Dendritic cell treated with granulocyte-macrophage colony-stimulating factor and Interleukin-4, amounts not matched to agents 40 ng/mL and 50 ng/mL, for 4 days (primary cell): ENCODE measurements at regions not wholly inside any gene's neighbourhood (a gene's known extent, or its start where the extent isn't known, plus 50 kb on each side); places are given as distances from the start of the nearest gene placed in this dataset.
"Not testable (repeated sequence)": the region's sequence is repeated elsewhere in the genome, so short reads cannot be mapped to it uniquely, and the experiment has no call there.

Source experiments
- H3K27ac Mint-ChIP-seq: one replicate; pipeline ENCODE4 v1.8.0; 2022; ENCODE audit warnings: mild to moderate bottlenecking, mixed read lengths
- H3K27me3 Mint-ChIP-seq: one replicate; pipeline ENCODE4 v1.8.0; 2022; ENCODE audit warnings: mild to moderate bottlenecking, mixed read lengths
- H3K36me3 Mint-ChIP-seq: one replicate; pipeline ENCODE4 v1.8.0; 2022; ENCODE audit warnings: low read depth, mixed read lengths
- H3K4me1 Mint-ChIP-seq: one replicate; pipeline ENCODE4 v1.8.0; 2022; ENCODE audit warnings: low read depth, mixed read lengths
- H3K4me3 Mint-ChIP-seq: one replicate; pipeline ENCODE4 v1.8.0; 2022; ENCODE audit warnings: mild to moderate bottlenecking, moderate library complexity, mixed read lengths
- H3K9me3 Mint-ChIP-seq: one replicate; pipeline ENCODE4 v1.8.0; 2022; ENCODE audit warnings: mixed read lengths
- intact Hi-C: fragments of 100-400 bp; cut with micrococcal nuclease; formaldehyde crosslinking; loops from one replicate; pipeline ENCODE4 v1.15.0; 2022

- H3K36me3 Mint-ChIP-seq: no peaks in the 10 kb centered on the region
- no peaks in the 10 kb centered on the region for H3K4me1 Mint-ChIP-seq
- H3K9me3 Mint-ChIP-seq: peaks cover 52% of the 10 kb centered on the region
- no peak overlapping the region for H3K4me3 Mint-ChIP-seq
- no peaks in the 10 kb centered on the region for H3K27me3 Mint-ChIP-seq
- intact Hi-C loops: no loop called here
- no peak overlapping the region for H3K27ac Mint-ChIP-seq
Measured at GRCh38 chr13:70255406-70255991, 147.2 kb upstream of the KLHL1 start.

DNA sequence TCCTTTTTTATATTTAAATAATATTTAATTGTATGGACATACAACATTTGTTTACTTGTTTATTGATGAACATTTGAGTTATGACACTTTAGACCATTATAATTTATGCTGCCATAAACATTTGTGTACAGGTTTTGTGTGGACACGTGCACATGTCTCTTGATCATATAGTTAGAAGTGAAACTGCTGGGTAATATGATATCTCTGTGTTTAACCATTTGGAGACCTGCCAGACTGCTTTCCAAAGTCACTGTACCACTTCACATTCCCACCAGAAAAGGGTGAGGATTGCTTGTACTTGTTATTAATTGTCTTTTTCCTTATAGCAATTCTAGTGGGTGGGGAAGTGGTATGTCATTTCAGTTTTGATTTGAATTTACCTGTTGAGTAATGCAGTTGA, 145.6 kb upstream of the KLHL1 start:
- H3K27me3 Mint-ChIP-seq: no peaks in the 10 kb centered on the region
- H3K36me3 Mint-ChIP-seq: no peaks in the 10 kb centered on the region
- H3K9me3 Mint-ChIP-seq: peaks cover 56% of the 10 kb centered on the region
- no peaks in the 10 kb centered on the region for H3K4me1 Mint-ChIP-seq
- intact Hi-C loops: no loop called here
- no peak overlapping the region for H3K4me3 Mint-ChIP-seq
- no peak overlapping the region for H3K27ac Mint-ChIP-seq

DNA sequence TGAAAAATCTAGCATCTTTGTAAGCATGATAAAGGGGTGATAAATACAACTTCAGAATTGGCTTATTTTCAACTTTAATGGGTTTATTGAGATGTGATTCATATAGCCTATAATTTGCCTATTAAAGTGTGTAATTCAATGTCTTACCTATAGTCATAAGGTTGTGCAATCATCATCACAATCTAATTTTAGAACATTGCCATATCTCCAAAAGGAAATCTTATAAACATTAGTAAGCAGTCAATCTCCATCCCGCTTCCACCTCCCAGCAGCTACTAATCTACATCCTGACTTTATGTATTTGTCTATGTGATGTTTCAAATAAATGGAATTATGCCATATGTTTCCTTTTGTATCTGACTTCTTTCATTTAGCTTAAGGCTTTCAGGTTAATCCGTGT, 145.2 kb upstream of the KLHL1 start:
- H3K9me3 Mint-ChIP-seq: peaks cover 60% of the 10 kb centered on the region
- no peaks in the 10 kb centered on the region for H3K27me3 Mint-ChIP-seq
- intact Hi-C loops: no loop called here
- no peak overlapping the region for H3K27ac Mint-ChIP-seq
- no peaks in the 10 kb centered on the region for H3K36me3 Mint-ChIP-seq
- no peaks in the 10 kb centered on the region for H3K4me1 Mint-ChIP-seq
- no peak overlapping the region for H3K4me3 Mint-ChIP-seq

DNA sequence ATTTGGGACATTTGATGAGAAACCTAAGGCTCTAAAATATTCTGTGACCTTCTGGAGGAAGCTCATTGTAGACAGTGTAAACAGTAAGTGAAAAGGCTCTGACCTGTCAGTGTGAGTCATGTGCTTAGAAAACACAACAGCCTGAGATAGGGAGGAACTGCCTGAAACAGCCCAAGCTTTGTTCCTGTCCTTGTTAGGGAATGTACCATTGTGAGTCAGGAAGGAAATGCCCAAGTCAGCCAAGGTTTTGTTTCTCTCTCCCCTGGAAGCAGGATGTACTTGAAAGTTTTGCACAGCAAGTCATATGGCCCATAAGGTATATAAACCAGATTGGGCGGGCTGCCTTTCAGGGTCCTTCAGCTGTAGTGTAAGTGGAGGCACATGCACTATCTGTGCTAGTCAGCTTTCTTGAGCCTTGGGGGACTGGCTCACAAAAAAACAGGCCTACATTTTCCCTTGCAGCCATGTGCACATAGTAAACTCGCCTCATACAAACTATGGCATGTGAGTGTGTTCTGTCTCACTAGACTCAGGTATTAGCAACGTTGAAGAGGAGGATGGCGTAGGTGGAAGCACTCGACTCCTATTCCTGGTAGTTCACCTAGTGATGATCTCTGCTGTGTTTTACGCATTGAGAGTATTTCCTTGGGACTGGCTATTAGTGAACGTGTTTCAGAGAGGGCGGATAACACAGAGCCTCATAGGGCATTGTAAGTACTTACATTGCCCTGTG, 141.2 kb upstream of the KLHL1 start:
- no peaks in the 10 kb centered on the region for H3K36me3 Mint-ChIP-seq
- intact Hi-C loops: no loop called here
- H3K27me3 Mint-ChIP-seq: no peaks in the 10 kb centered on the region
- H3K4me1 Mint-ChIP-seq: no peaks in the 10 kb centered on the region
- H3K4me3 Mint-ChIP-seq: no peak overlapping the region
- H3K27ac Mint-ChIP-seq: no peak overlapping the region
- H3K9me3 Mint-ChIP-seq: peaks cover 39% of the 10 kb centered on the region

- peaks cover 36% of the 10 kb centered on the region for H3K9me3 Mint-ChIP-seq
Measured at GRCh38 chr13:70237131-70237530, 128.9 kb upstream of the KLHL1 start.

DNA sequence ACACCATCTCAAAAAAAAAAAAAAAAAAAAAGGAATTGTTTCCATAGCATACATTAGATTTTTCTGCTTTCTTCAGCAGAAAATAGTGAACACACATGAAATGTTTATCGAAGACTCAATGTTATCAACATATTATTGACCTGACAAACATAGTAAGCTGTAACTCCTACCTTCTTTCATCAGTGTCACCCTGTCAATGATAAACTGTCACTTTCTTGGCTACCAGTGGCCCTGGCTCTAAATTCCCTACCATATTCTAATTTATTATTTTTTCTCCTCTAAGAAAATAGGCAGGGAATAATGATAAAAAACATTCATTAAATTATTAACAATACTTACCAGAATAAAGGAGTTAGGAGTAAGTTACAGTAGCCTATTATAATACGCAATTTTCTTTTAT, 127.3 kb upstream of the KLHL1 start:
- Mint-ChIP-seq H3K27ac (no peak overlapping the region), H3K4me1 (no peaks in the 10 kb centered on the region), H3K4me3 (no peak overlapping the region), H3K27me3 (no peaks in the 10 kb centered on the region), H3K9me3 (peaks cover 25% of the 10 kb centered on the region), H3K36me3 (no peaks in the 10 kb centered on the region)
- intact Hi-C loops: no loop called here

More at GRCh38 chr13:70237131-70237530, 128.9 kb upstream of the KLHL1 start:
- no peaks in the 10 kb centered on the region for H3K36me3 Mint-ChIP-seq
- intact Hi-C loops: no loop called here
- no peaks in the 10 kb centered on the region for H3K27me3 Mint-ChIP-seq
- no peak overlapping the region for H3K4me3 Mint-ChIP-seq
- no peak overlapping the region for H3K27ac Mint-ChIP-seq
- no peaks in the 10 kb centered on the region for H3K4me1 Mint-ChIP-seq

DNA sequence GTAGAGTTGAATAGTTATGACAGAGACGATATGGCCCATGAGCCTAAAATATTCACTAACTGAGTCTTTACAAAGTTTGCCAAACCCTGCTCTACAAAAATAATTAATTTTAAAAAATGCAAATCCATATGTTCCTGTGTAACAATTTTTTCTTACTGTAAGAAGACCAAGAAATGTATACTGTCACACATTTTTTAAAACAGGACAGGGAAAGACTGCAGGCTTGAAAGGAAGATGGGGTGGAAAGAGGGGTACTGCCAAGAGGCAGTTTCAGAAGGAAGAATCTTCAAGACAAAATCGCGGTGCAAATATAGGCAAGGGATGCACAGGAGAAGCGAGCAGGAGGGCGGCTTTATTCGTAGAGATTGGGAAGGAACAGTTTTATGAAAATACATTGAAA, 115.7 kb upstream of the KLHL1 start:
- intact Hi-C loops: no loop called here
- Mint-ChIP-seq H3K27ac (no peak overlapping the region), H3K36me3 (no peaks in the 10 kb centered on the region), H3K4me1 (no peaks in the 10 kb centered on the region), H3K4me3 (no peak overlapping the region), H3K9me3 (peaks cover 21% of the 10 kb centered on the region), H3K27me3 (no peaks in the 10 kb centered on the region)

DNA sequence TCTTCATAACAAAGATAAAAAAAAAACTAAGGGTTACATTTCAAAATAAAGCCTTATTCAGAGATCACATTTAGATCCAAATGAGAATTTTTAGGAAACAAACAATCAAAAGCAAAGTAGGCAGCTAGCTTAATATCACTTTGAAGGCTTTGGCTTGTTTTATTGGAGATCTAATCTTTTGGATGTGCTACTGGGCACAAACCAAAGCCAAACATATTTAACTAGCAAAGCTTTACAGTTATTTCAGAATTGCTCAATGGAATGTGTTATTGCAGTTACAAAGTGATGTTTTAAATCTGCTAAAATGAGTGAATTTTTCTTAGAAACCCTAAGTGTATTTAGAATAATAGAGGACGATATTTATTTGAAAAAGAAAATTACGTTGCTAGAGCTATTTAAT, 114.7 kb upstream of the KLHL1 start:
- intact Hi-C loops: no loop called here
- peaks cover 21% of the 10 kb centered on the region for H3K9me3 Mint-ChIP-seq
- no peaks in the 10 kb centered on the region for H3K36me3 Mint-ChIP-seq
- no peak overlapping the region for H3K4me3 Mint-ChIP-seq
- H3K4me1 Mint-ChIP-seq: no peaks in the 10 kb centered on the region
- H3K27me3 Mint-ChIP-seq: no peaks in the 10 kb centered on the region
- H3K27ac Mint-ChIP-seq: no peak overlapping the region

DNA sequence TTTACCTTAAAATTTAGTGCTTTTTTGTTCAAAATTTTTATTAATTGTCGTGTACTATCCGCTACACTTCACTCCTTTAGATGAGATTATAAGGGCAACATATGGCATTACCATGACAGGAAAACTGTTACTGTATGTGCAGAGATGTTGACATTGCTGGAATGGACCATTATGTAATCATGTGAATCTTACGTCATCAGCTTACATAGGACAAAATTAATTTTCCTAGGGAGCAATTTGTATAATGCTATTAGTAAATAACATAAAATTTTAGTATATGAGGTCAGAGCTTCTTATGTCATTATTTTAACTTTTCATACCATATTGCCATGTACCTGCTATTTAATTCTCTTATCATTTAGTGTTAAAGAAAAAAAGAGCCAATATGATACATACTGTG, 110.4 kb upstream of the KLHL1 start:
- no peaks in the 10 kb centered on the region for H3K27me3 Mint-ChIP-seq
- H3K9me3 Mint-ChIP-seq: peaks cover 10% of the 10 kb centered on the region

DNA sequence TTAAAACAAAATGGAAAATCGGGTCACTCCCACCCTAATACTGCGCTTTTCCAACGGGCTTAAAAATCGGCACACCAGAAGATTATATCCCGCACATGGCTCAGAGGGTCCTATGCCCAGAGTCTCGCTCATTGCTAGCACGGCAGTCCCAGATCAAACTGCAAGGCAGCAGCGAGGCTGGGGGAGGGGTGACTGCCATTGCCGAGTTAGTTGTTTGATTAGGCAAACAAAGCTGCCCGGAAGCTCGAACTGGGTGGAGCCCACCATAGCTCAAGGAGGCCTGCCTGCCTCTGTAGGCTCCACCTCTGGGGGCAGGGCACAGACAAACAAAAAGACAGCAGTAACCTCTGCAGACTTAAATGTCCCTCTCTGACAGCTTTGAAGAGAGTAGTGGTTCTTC, 100.7 kb upstream of the KLHL1 start:
- intact Hi-C loops, H3K27me3 Mint-ChIP-seq, H3K4me3 Mint-ChIP-seq, H3K27ac Mint-ChIP-seq, H3K4me1 Mint-ChIP-seq, H3K36me3 Mint-ChIP-seq: not testable (repeated sequence)
- peaks cover 33% of the 10 kb centered on the region for H3K9me3 Mint-ChIP-seq

More for the DNA sequence above, 110.4 kb upstream of the KLHL1 start:
- intact Hi-C loops: no loop called here
- no peaks in the 10 kb centered on the region for H3K4me1 Mint-ChIP-seq
- H3K4me3 Mint-ChIP-seq: no peak overlapping the region
- H3K27ac Mint-ChIP-seq: no peak overlapping the region
- H3K36me3 Mint-ChIP-seq: no peaks in the 10 kb centered on the region

DNA sequence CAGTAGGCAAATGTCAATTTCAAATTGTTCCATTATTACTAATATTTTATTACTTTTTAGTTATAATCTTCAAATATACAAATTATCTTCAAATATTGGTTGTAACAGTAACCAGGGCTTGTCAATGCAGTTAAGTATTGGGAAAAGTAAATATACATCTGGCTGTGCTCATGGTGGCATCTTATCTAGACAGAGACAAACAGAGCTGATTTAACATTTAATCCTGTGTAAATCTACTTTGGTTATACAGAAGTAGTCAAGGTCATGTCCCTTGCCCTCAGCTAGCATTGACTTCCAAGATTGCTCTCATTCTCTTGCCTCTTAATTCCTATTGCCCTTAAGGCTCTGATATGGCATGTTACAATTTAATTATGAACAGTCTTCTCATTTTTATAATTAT, 98.4 kb upstream of the KLHL1 start:
- peaks cover 34% of the 10 kb centered on the region for H3K9me3 Mint-ChIP-seq
- H3K36me3 Mint-ChIP-seq: no peaks in the 10 kb centered on the region

GRCh38 chr13:70203661-70204229, 95.5 kb upstream of the KLHL1 start:
- H3K27me3 Mint-ChIP-seq: no peaks in the 10 kb centered on the region
- no peaks in the 10 kb centered on the region for H3K4me1 Mint-ChIP-seq
- intact Hi-C loops: no loop called here
- no peak overlapping the region for H3K4me3 Mint-ChIP-seq
- H3K9me3 Mint-ChIP-seq: peaks cover 11% of the 10 kb centered on the region
- H3K27ac Mint-ChIP-seq: no peak overlapping the region
- no peaks in the 10 kb centered on the region for H3K36me3 Mint-ChIP-seq

More for the DNA sequence above, 98.4 kb upstream of the KLHL1 start:
- intact Hi-C loops: no loop called here
- Mint-ChIP-seq H3K4me3 (no peak overlapping the region), H3K4me1 (no peaks in the 10 kb centered on the region), H3K27ac (no peak overlapping the region), H3K27me3 (no peaks in the 10 kb centered on the region)

- H3K4me3 Mint-ChIP-seq: no peak overlapping the region
- intact Hi-C loops: no loop called here
- no peak overlapping the region for H3K27ac Mint-ChIP-seq
- no peaks in the 10 kb centered on the region for H3K36me3 Mint-ChIP-seq
- peaks cover 27% of the 10 kb centered on the region for H3K9me3 Mint-ChIP-seq
- H3K4me1 Mint-ChIP-seq: no peaks in the 10 kb centered on the region
- H3K27me3 Mint-ChIP-seq: no peaks in the 10 kb centered on the region
Measured at GRCh38 chr13:70191034-70191433, 82.8 kb upstream of the KLHL1 start.

- no peak overlapping the region for H3K27ac Mint-ChIP-seq
- no peaks in the 10 kb centered on the region for H3K4me1 Mint-ChIP-seq
- H3K9me3 Mint-ChIP-seq: peaks cover 16% of the 10 kb centered on the region
- H3K4me3 Mint-ChIP-seq: no peak overlapping the region
- intact Hi-C loops: no loop called here
- no peaks in the 10 kb centered on the region for H3K27me3 Mint-ChIP-seq
- H3K36me3 Mint-ChIP-seq: no peaks in the 10 kb centered on the region
Measured at GRCh38 chr13:70189981-70190380, 81.7 kb upstream of the KLHL1 start.

- intact Hi-C loops: no loop called here
- no peaks in the 10 kb centered on the region for H3K27me3 Mint-ChIP-seq
- H3K27ac Mint-ChIP-seq: no peak overlapping the region
- no peak overlapping the region for H3K4me3 Mint-ChIP-seq
- H3K4me1 Mint-ChIP-seq: no peaks in the 10 kb centered on the region
- no peaks in the 10 kb centered on the region for H3K36me3 Mint-ChIP-seq
- peaks cover 7% of the 10 kb centered on the region for H3K9me3 Mint-ChIP-seq
Measured at GRCh38 chr13:70188567-70188966, 80.3 kb upstream of the KLHL1 start.
